ENCODE measurements at regions not wholly inside any gene's neighbourhood (a gene's known extent, or its start where the extent isn't known, plus 50 kb on each side); places are given as distances from the start of the nearest gene placed in this dataset.

GRCh38 chr3:76576201-76576600, 463.7 kb upstream of the ROBO2 start:
- TF ChIP-seq CTCF (IDR thresholded peaks at IDR 0.05), result no peak
- no peak for TF ChIP-seq POLR2A (IDR thresholded peaks at IDR 0.05)
- TF ChIP-seq POLR2AphosphoS5 (IDR thresholded peaks at IDR 0.05), result no peak
- TF ChIP-seq EP300 (IDR thresholded peaks at IDR 0.05), result no peak
